Peyer's patch (tissue), 4 donors: ENCODE measurements at regions not wholly inside any gene's neighbourhood (a gene's known extent, or its start where the extent isn't known, plus 50 kb on each side); places are given as distances from the start of the nearest gene placed in this dataset.

Source experiments
- DNase-seq, 3 donors: peaks; one replicate each; pipeline ENCODE4 v3.0.0-alpha.2; 2017 to 2019
- H3K27ac ChIP-seq, 4 donors: fragments of 200-600 bp; sonication (generic); one replicate each; pipeline ENCODE4 v1.5.1; 2016 to 2019
- H3K27me3 ChIP-seq, 2 donors: fragments of 200-600 bp; sonication (generic); one replicate each; pipeline ENCODE4 v1.5.1; 2019
- H3K36me3 ChIP-seq, 3 donors: fragments of 200-600 bp; sonication (generic); one replicate each; pipeline ENCODE4 v1.5.1; 2016 to 2019
- H3K4me1 ChIP-seq, 4 donors: fragments of 200-600 bp; sonication (generic); one replicate each; pipeline ENCODE4 v1.5.1; 2016 to 2019
- H3K4me3 ChIP-seq, 4 donors: fragments of 200-600 bp; sonication (generic); 1 replicate in 3 of 4; 2 replicates in 1 of 4; pipeline ENCODE4 v1.5.1; 2016 to 2019; ENCODE audit warnings: mild to moderate bottlenecking in 1 of 4
- H3K9me3 ChIP-seq, 4 donors: fragments of 200-600 bp; sonication (generic); one replicate each; pipeline ENCODE4 v1.5.1; 2016 to 2019; ENCODE audit warnings: mild to moderate bottlenecking in 1 of 4
- CTCF ChIP-seq, 6 experiments: fragments of 450-650 bp in 4 of 6; fragments of 200-600 bp in 2 of 6; sonication (generic) in 1 of 6; IDR thresholded peaks; one replicate each; pipeline ENCODE4 v1.5.1; 2017 to 2019; ENCODE audit warnings: antibody characterized with exemption in 6 of 6, mild to moderate bottlenecking in 3 of 6, moderate library complexity in 1 of 6
- POLR2A ChIP-seq, 2 donors: fragments of 450-650 bp; IDR thresholded peaks; one replicate each; pipeline ENCODE4 v1.5.1; 2017; ENCODE audit warnings: antibody characterized with exemption in 2 of 2, mild to moderate bottlenecking in 2 of 2, moderate library complexity in 2 of 2

GRCh38 chr18:60134806-60135205 is 235.0 kb downstream of the PMAIP1 start:
- H3K36me3 ChIP-seq: no peaks in the 10 kb centered on the region
- no peak for DNase-seq
- no peak for TF ChIP-seq POLR2A (IDR thresholded peaks at IDR 0.05)
- TF ChIP-seq CTCF (IDR thresholded peaks at IDR 0.05): no peak
- no peak overlapping the region for H3K27ac ChIP-seq
- H3K27me3 ChIP-seq: no peaks in the 10 kb centered on the region
- no peak overlapping the region for H3K4me3 ChIP-seq
- no peaks in the 10 kb centered on the region for H3K9me3 ChIP-seq
- no peaks in the 10 kb centered on the region for H3K4me1 ChIP-seq

GRCh38 chr18:60130284-60130683 is 230.5 kb downstream of the PMAIP1 start:
- no peak overlapping the region for H3K4me3 ChIP-seq
- no peaks in the 10 kb centered on the region for H3K4me1 ChIP-seq
- H3K9me3 ChIP-seq: no peaks in the 10 kb centered on the region
- TF ChIP-seq POLR2A (IDR thresholded peaks at IDR 0.05) (no peak), CTCF (IDR thresholded peaks at IDR 0.05) (no peak)
- no peaks in the 10 kb centered on the region for H3K27me3 ChIP-seq
- no peak overlapping the region for H3K27ac ChIP-seq
- DNase-seq: no peak
- no peaks in the 10 kb centered on the region for H3K36me3 ChIP-seq

- Histone ChIP-seq H3K4me1 (no peaks in the 10 kb centered on the region), H3K36me3 (no peaks in the 10 kb centered on the region), H3K27me3 (no peaks in the 10 kb centered on the region), H3K27ac (no peak overlapping the region), H3K4me3 (no peak overlapping the region), H3K9me3 (no peaks in the 10 kb centered on the region)
- no peak for TF ChIP-seq CTCF (IDR thresholded peaks at IDR 0.05)
- TF ChIP-seq POLR2A (IDR thresholded peaks at IDR 0.05): no peak
- no peak for DNase-seq
These were observed 223.2 kb downstream of the PMAIP1 start for GRCh38 chr18:60123031-60123430.

- Histone ChIP-seq H3K27ac (no peak overlapping the region), H3K9me3 (no peaks in the 10 kb centered on the region), H3K4me1 (no peaks in the 10 kb centered on the region), H3K36me3 (no peaks in the 10 kb centered on the region), H3K27me3 (no peaks in the 10 kb centered on the region), H3K4me3 (no peak overlapping the region)
- no peak for TF ChIP-seq POLR2A (IDR thresholded peaks at IDR 0.05)
- TF ChIP-seq CTCF (IDR thresholded peaks at IDR 0.05): no peak
- DNase-seq: no peak
These were observed 222.5 kb downstream of the PMAIP1 start for GRCh38 chr18:60122339-60122738.

- Histone ChIP-seq H3K9me3 (no peaks in the 10 kb centered on the region), H3K27ac (no peak overlapping the region), H3K4me1 (no peaks in the 10 kb centered on the region), H3K36me3 (no peaks in the 10 kb centered on the region), H3K27me3 (no peaks in the 10 kb centered on the region), H3K4me3 (no peak overlapping the region)
- TF ChIP-seq CTCF (IDR thresholded peaks at IDR 0.05) (no peak), POLR2A (IDR thresholded peaks at IDR 0.05) (no peak)
- DNase-seq: no peak
These were observed 220.5 kb downstream of the PMAIP1 start for GRCh38 chr18:60120231-60120750.

- H3K27ac ChIP-seq: no peak overlapping the region
- no peaks in the 10 kb centered on the region for H3K36me3 ChIP-seq
- no peak for DNase-seq
- no peak overlapping the region for H3K4me3 ChIP-seq
- no peaks in the 10 kb centered on the region for H3K4me1 ChIP-seq
- H3K9me3 ChIP-seq: no peaks in the 10 kb centered on the region
- no peak for TF ChIP-seq CTCF (IDR thresholded peaks at IDR 0.05)
- H3K27me3 ChIP-seq: no peaks in the 10 kb centered on the region
These were observed 217.5 kb downstream of the PMAIP1 start for GRCh38 chr18:60117321-60117720.
